ENCODE measurements at regions not wholly inside any gene's neighbourhood (a gene's known extent, or its start where the extent isn't known, plus 50 kb on each side); places are given as distances from the start of the nearest gene placed in this dataset.

DNA sequence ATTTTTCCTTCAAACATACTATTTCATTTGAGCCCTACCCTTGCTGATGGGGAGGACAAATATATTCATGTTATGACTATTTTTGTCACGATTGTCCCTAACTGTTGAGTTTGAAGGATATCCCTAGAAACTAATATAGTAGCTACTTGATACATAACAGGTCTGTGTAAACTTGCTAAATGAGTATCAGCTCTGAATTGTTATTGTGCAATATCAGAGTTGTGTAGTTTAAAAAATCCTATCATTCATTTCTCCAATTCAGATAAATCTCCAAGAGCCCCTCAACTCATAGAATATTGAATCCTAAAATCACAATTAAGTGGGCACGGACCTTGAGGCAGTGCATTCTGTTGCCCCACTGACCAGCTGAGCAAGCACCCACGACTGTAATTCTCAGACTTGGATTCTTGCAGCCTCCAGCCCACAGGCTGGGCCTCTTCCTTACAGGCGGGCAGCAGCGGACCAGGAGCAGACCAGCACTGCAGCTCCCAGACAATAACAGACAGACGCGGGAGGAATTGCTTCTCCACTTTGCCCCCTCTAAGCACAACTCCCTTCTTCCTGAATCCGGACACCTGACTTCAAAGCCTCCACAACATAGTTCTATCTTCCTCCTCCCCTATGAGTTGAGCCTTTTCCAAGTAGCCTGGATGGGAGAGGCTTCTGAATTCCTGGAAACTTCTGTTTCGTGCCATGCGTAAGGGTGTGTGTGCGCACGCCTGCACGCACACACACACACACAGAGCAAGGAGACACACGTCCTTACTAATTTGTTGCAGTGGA, 337.6 kb upstream of the ARGLU1 start:
- DNase-seq: no peak

DNA sequence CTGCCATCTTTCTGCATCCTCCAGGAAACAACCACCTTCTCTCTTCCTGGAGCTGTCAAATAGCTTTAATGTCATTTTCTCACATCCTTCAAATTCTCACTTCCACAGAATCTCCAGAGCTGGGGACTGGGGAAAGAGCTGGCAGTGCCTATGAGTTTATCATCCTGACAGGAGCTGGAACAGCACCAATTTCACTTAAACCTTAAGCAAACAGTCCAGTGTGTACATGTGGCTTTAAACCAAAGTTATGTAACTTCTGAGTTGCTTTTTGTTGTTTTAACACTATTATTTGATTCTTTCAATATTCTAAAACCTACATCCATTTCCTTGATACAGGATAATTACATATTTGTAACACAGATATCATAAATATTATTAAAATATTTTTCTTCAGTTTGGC, 331.5 kb upstream of the ARGLU1 start:
- no peak for DNase-seq

DNA sequence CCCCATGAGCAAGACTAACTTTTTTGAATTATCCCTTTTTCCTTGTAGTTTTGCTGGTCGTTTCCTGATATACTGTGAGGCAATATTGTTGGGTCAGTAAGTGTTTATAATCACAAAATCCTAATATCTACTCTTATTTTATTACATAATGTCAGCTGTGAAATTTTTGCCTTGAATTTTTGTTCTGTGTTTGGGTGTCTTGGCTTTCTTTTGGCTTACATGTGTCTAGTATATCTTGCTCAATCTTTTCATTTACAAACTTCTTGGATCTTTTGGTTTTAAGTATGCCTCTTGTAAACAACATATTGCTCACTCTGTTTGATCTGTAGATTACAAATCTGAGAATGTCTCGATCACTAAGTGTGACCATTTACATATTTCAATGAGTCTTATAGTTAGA, 330.3 kb upstream of the ARGLU1 start:
- no peak for DNase-seq

DNA sequence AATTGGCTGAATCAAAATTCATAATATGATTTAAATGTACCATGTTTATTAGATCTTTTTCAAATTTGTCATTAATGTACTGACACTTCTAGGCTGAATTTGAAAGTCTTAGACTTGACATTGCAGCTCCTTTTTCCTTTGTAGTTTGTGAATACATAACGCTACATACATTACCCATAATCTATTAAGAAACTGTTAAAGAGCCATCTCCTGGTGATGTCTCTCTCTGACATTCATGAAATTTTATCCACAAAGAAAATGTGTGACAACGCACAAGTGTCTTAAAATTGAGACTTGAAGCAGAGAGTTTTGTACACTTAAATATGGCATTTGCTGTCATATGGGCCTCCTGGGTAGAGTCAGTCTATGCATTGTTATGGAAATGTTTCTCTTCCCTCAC, 320.2 kb upstream of the ARGLU1 start:
- no peak for DNase-seq

DNA sequence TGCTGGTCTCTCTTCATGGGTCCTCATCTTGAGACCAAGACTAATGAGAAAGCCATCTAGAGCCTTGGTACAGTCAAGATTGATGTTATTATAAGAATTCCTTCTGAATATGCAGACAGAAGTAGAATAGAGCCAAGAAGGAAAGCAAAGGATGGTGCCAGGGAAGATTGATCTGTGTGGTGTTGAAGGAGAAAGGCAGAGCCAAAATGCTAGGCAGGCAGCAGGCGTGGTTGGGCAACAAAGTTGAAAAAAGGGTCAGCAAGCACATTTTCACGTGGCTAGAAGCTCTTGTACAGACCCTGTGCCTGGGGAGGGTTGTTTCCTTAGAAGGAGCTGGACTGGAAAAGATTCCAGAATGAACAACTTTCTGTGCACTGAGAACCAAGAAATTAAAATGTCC, 319.7 kb upstream of the ARGLU1 start:
- no peak for DNase-seq

DNA sequence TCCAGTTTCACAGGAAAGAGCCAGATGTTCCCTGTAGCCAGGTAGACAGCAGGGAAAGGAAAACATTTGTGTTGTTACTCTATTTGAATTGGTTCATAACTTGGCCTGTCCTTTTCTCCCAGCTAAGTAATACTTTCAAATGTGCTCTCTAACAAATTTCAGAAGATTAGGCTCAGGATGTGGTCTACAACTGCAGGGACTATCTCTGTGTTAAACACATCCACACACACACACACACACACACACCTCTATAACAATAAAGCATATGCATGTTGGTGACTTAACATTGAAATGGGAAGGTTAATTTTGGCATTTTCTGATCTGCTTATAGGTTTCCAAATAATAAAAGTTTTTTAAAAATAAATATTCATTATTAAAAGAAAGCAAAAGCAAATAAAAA, 316.0 kb upstream of the ARGLU1 start:
- DNase-seq: no peak

DNA sequence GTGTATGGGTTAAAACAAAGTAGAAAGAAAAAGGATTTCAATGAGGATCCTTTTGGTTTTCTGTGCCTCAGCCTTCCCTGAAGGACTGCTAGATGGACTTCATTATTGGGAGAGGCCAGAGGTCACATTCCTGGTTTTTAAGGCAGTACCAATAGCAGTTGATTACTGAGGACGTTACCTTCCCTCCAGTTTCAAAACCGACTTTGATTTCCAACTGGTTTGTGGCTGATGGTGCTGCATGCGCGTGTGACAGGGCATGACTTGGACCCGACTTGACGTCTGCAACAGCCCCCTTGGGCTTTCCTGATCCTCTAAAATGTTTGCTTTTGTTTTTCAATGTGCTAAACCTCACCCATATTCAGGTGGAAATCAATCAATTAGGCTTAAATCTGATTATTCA, 314.3 kb upstream of the ARGLU1 start:
- no peak for DNase-seq

DNA sequence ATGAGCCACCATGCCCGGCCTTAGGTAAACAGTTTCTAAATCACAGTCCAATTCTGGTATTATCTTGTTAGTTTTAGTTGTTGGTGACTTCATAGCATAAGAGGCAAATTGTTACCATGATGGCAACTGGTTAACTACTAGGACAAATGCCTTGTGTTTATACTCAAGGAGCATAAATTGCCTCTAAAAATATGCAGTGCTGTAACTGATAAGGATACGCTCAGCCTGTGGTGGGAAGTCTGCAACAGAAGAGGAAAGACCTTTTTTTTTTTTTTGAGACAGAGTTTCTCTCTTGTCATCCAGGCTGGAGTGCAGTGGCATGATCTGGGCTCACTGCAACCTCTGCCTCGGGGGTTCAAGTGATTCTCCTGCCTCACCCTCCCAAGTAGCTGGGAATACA, 311.9 kb upstream of the ARGLU1 start:
- DNase-seq: no peak

DNA sequence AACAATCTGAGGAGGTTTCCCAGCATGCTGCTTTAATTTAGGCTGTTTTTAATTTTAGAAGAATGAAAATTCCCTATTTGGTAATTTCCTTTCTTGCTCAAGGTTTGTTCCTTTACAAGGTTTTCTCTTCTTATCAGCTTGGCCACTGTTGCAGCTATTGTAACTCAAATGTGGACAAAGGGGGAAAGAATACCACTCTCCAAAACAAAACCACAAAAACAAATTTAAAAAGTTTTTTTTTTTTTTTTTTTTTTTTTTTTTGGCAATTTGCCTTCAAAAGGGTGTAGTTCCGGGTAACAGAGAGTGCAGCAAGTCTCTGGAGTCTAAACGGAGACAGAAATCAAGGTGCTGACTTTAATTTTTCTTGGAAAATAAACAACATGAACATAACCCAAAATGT, 306.4 kb upstream of the ARGLU1 start:
- DNase-seq: no peak

DNA sequence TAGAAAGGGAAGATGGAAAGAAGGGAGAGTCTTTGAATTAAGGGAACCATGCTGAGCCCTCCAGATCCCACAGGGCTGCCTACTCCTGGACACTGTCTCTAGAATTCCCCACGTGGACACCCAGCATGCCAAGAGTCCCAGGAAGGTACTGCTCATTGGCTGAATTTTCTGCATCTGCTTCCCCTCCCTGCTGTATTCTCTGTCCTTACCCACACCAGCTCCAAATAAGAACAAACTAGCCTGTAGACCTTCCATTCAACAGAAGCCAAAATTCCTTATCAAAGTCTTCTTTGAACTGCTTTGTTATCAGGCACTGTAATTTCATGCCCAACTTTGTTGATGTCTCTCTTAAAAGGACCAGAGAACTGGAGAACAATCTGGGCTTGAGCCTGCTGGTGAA, 305.9 kb upstream of the ARGLU1 start:
- DNase-seq: no peak

DNA sequence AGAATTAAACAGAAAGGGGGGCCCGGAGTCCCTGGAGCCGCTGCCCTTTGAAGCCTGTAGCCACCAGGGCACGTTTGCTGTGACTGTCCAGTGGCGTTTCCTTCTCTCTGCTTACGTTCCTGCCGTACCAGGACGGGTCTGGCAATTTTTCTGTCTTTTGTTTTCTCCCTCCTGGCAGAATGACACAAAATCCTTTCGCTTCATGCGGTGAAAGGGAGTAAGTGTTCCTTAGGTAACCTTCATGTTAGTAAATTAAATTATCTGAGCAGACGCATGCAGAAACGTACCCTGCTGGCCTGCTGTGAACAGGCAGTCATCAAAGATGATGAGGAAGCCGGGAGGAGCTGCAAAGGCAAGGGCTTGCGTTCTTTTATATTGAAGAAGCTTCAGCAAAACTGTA, 299.3 kb upstream of the ARGLU1 start:
- no peak for DNase-seq

DNA sequence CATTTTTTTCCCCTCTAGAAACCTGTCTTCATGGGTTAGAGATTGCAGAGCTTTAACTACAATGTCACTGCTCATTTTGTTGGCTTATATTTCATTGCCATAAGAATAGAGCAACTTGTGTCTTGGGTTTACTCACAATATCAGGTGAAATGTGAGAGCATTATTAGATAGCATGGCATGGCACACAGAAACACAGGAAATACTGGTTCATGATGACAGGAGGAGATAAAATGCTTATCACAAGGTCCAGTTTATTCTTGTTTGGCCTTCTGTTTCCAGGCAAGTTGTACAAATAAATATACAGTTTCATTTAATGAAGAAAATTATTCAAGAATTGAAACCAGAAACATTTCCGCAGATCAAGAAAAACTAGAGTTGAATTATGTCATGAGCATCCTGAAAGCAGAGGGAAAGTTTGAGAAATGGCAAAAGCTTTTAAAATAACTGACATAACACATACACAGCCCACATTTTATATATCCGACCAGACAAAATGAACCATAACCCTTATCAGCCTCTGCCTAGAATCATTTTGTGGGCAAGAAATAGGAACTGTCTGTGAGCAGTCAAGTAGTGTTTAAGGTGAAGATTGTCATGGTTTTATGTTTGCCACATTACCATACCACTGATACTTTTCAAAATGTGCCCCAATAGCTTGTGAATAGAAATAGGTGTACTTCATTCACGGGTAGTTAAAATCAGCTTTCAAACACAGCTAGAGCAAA, 297.9 kb upstream of the ARGLU1 start:
- no peak for DNase-seq

DNA sequence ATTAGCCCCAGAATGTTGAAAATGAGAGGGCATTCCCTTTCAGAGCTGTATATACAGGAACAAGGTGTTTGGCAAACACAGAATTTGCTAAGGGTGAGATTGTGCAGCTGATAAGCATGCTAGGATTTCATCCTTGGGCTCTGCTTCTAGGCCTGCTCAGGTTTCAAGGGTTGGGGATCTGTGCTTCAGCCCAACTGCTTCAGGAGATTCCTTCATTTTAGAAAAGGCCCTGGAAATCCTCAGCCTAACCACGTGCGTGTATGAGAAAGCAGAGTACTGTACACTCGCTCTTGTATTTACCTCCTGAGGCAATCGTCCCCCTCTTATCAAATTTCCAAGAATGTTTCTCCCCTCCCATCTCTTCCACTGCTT, 291.6 kb upstream of the ARGLU1 start:
- DNase-seq: no peak

DNA sequence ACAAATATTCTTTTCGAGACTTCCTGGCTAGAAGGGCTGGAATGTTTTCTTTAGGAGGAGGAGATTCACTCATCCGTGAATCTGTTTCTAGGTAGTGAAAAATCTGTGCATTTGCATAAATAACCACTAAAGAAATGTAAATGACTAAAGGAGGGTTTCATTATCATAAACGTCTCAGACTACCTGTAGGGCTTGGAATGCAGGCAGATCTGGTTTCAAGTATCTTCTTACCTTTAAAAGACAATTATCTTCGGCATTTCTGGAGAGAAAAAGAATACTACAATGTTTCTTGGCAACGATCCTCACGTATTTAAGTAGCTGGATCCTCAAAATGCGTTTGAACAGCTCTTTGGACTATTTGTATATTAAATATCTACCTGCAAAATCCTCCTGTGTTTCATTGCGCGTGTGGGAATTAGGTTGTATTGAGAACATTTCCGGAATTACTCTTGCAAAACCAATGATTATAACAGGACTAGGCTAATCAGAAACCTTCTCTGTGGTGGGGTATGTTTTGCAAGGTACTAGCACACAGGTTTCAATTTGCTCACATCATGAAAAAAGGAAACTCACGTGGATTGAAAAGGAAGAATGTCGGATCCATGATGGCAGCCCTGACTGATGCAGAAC, 291.1 kb upstream of the ARGLU1 start:
- no peak for DNase-seq

DNA sequence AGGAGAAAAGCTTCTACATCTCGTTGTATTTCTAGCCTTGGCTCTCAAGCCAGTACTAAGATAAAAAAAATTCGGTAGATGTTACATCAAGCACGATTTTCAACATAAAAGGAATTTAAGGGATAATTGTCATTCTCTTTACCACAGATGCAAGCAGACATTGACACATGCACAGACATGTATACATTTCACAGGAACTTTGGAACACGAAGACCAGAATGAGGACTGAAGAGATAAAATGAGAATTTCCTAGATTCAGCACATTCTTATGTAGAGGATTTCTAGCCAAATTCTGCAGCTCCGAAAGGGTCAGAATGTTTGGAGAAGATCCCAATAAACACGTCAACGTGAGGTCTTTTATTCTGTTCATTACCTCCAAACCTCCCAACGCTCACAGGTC, 284.5 kb upstream of the ARGLU1 start:
- DNase-seq: no peak

DNA sequence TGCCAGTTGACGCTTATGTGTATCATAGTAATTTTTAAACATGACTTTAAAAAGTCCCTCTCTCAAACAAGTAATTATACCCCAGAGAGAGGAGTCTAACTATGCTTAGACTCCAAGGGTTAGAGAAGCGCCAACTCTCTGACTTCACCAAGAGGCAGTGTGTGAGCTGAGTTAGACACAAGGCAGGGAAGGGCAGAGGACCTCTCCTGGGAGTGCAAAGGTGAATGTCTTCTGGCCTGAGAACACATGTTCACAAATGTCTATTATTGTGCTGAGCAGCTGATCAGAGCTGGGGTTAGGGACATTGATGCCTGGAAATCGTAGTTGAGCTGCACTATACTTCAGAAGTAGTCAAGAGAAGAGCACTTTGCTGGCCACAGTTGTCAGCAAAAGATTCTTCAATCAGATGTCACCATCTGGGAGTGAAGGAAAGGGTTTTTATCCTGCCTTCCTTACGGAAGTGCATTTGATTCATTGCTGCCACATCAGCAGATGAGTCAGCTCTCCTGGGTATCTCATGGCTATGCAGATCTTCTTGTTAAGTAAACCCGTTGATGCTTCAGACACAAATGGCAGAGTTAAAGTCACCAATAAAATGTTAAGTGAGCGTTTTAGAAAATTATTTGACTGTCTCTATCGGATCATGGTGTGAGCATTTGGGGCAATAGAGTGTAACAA, 283.2 kb upstream of the ARGLU1 start:
- no peak for DNase-seq

DNA sequence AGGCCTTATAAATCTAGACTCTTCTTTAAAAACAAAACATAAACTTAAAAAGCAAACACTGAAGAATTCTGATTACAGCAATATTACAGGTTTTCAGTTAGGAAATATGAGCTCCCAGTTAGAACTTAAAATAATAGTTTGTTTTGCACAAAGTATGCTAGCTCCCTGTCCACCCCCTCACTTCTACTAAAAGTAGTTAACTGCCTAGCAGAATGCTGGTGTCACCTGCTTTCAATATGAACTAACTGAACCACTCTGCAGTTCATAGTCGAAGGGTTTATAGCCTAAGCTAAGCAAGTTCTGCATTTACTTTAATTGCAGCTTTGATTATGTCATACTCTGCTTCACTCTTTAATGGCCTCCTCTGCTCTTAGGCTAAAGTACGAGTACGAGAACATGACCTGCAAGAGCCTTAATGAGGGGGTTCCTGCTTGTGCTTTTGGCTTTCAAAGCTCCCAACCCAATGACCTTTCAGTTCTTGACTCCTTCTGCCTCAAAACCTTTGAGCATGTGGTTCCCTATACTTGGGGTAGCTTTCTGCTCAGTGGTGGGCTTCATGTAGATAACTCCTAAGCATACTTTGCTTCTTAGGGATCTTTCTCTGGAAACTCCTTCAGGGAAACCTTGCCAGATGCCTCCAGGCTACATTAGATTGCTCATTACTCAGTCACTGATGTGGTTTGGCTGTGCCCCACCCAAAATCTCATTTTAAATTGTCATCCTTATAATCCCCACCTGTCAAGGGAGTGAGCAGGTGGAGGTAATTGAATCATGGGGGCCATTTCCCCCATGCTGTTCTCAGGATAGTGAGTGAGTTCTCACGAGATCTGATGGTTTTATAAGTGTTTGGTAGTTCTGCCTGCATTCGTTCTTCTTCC, 278.9 kb upstream of the ARGLU1 start:
- no peak for DNase-seq

DNA sequence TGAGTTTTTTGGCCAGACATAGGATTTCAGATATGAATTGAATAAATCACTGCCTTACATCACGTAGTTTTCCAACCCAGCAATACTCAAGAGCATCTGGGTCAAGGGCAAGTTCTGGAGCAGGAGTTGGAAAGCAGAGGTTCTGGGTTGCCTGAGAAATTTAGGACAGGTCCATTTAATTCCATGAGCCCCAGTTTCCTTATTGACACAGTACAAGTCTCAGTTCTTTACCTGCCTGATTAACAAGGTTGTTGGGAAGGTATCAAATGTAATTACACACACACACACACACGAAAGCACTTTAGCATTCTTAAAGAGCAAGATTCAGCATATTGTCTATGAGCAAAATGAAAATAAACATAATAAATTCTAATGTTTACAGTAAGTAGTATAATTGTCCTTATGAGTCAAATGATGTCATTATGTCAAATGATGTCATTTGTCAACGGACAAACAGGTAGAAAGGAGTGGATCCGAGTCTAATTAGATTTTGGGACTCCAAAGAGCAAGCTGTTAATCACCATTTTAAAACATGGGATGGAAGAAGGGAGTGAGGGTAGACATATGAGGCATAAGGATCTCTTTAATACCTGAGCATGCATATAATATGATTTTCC, 268.4 kb upstream of the ARGLU1 start:
- DNase-seq: no peak

DNA sequence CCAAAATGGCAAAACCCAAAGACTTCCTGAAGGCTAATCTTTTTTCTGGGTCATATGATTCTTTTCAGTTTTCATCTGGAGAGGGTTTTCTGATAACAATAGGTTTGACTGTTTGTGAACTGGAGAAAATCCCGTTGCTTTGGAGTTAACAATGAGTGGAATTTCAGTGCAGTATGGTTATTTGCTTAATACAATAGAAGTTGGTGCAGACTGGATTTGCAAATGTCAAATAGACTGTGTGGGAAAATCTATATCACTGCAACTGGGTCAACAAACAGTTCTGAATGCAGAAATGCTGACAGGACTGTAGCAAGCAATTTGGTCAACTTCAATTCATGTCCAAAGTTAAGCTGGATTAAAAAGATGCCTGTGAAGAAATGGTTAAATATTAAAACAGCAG, 267.5 kb upstream of the ARGLU1 start:
- DNase-seq: no peak

DNA sequence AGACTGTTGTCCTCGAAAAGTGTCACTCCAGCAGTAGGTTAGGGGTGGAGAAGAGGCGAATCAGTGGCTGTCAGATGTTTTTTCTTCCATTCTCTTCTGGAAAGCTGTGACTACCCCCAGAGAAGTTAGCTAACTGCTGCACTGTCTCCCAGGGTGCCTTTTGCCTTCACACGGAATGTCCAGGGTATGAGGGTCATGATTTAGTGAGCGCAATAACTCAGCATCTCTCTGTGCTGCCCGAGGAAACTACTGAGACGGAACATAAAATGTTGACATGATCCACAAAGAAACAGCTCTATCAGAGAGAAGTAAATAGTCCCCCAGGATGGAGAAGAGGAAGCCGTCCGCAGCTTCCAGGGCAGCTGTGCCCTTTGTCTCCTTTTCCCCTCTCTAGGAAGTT, 254.0 kb upstream of the ARGLU1 start:
- no peak for DNase-seq

DNA sequence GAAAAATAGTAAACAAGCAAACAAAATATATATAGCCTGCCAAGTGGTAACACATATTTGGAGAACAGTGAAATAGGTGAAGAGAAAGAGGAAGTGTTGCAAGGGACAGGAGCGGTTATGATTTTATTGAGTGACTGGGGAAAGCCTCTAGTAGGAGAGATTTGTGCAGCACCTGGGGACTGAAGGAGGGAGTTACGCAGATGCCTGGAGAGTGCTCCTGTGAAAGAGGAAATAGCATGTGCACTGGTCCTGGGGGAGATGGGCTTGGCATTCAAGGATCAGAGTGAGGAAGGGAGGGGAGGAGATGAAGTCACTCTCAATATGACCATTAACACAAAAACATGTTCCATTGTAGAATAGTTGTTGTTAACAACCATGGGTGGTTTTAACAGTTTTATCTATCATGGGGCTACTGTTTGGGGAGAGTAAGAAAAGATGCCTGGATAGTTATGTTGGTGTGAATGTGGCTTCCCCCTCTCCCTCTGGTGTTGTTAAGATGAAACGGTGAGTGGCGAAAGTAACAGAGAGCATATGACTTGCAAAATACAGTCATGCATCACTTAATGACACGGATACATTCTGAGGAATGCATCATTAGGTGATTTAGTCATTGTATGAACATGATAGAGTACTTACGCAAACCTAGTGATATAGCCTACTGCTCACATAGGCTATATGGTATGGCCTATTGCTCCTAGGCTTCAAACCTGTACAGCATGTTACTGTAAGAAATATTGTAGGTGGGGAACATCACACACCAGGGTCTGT, 251.7 kb upstream of the ARGLU1 start:
- no peak for DNase-seq

DNA sequence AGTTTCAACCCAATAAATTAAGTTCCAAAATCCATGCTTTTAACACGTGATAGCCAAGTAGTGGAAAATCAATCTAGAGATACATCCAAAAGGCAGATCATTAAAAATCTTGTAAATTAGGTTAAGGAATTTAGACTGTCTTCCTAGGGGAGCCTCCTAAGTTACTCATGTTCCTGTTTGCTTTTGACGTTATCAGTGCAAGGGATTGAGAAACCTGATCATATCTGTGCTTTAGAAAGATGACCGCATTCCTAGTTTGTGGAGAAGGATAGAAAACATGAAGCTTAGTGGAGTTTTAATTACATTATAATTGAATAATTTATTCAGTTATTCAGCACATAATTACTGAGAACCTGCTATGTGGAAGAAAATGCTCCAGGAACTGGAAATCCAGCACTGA, 251.0 kb upstream of the ARGLU1 start:
- no peak for DNase-seq

Data from NCI-H774 (cell line).